ENCODE measurements at regions not wholly inside any gene's neighbourhood (a gene's known extent, or its start where the extent isn't known, plus 50 kb on each side); places are given as distances from the start of the nearest gene placed in this dataset.

DNA sequence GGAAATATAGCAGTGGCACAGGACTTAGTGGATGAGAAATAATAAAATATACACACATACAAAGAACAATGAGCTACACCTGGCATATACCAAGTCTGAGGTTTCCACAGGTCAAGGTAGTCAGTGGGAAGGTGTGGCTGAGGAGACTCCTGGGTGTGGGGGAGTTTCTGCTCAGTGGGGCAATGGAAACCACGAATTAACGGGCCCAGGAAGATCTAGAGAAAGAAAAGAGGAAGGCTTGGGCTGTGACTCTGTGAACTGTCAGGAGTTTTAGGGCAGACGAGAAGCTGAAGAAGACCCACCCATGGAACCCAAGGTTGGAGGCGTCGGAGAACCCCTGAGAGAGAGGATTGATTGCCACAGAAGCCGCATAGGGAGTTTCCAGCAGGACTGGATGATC lies 196.5 kb downstream of the HERPUD2 start:
- DNase-seq: no peak

GRCh38 chr7:35495844-35496243 lies 199.1 kb downstream of the HERPUD2 start:
- DNase-seq: no peak

DNA sequence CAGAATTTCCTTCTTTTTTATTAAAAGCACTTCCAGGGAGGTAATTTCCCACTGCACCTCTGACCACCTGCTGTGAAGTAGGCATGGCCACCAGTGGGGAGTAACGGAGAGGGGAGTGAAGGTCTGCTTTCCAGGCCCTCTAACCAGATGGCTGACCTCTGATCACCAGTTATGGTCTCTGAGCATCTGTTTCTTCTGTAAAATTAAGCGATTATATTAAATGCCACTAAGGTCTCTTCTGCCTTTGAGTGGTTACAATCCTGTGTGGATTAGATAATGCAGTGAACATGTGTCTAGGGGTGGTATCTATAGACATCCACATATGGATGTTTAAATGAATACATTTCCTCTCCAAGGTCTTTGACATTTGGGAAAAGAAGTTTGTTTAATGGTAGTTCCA lies 199.6 kb downstream of the HERPUD2 start:
- no peak for DNase-seq

DNA sequence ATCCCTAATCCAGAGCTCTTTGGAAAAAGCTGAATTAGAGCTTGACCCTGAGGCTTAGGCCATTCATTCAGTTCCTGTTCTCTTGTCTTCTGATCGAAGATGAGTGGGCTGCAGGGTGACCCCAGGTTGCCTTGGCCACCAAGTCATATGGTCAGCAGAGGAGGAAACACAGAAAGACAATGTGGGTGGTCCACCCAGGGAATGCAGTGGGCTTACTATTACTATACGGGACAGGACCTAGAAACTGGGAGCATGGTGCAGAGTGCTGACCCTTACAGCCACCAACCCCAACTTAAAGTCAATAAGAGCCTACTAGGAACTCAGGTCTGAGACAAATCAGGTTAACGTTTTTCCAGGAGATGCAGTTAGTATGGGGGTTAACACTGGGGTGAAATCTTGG lies 200.5 kb downstream of the HERPUD2 start:
- DNase-seq: no peak

GRCh38 chr7:35492451-35493175 lies 202.3 kb downstream of the HERPUD2 start:
- no peak for DNase-seq

DNA sequence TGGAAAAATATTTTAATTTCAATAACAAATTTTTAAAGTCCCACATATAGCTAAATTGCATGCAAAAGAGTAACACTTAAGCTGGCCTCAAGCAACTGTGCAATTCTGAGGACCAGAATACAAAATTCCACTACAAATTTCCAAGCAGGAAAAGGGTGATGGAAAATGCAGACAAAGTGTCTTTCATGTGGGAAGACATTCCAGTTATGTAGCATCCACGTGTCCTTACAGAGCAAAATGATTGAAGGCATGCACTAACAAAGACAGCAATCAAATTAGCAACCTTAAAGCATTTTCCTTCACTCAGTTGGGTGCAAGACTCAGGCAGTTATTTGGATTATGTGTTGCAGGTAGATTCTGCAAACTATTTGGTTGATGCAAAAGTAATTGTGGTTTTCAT lies 203.7 kb downstream of the HERPUD2 start:
- DNase-seq: no peak

- DNase-seq: no peak
Measured at GRCh38 chr7:35487841-35488240, 207.1 kb downstream of the HERPUD2 start.

GRCh38 chr7:35487402-35487801 lies 207.5 kb downstream of the HERPUD2 start:
- DNase-seq: no peak

DNA sequence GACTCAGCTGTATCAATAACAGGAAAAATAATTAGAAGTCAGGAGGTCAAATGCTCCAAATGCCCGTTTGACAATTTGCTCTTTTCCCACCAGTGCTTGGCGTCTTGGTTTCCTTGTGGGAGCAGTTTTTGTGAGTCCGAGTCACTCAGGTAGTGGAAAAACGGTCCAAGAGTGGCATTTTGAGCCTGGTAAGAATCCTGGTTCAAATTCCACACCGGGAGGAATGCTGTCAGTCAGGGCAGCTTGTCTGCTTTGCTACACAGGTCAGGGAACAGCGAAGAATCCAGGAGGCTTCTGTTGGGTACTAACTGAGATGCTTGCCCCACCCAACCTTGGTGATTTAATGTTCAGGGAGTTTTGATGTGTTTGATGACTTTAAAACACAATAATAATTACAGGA lies 209.5 kb downstream of the HERPUD2 start:
- DNase-seq: no peak

DNA sequence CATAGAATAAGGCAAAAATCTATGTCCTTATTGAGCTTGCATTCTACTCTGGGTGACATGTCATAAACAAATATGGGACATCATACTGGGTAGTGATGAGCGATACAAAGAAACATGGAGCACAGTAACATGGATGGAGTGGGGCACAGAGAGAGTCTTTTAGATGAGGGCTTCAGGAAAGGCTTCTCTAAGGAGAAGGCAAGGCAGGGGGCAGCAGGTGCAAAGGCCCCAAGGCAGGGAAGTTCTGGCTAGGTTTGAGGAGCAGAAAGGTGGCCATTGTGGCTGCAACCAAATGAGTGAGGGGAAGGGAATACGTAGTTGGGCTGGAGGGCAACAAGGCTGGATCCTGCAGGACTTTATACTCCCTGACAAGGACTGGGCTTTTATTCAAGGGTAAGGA lies 211.4 kb downstream of the HERPUD2 start:
- no peak for DNase-seq

DNA sequence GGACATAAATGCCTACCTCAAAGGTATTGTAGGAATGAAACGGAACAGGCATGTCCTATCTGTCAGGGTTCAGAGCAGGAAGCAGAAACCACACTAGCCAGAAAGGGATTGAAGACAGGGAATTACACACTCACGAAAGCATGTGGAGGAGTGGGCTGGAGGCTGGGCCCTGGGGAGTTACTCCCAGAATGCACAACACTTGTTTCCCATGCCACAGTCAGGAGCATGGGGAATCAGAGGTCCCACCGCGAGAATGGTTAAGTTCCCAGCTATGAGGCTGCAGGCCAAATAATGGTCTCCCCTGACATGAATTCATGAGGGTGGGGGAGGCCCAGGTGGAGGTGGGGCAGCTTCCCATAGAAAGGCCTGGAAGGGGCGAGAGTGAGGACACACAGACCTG lies 212.7 kb downstream of the HERPUD2 start:
- no peak for DNase-seq

GRCh38 chr7:35480806-35481205 lies 214.1 kb downstream of the HERPUD2 start:
- no peak for DNase-seq

- DNase-seq: no peak
Measured at GRCh38 chr7:35477609-35478008, 217.3 kb downstream of the HERPUD2 start.

DNA sequence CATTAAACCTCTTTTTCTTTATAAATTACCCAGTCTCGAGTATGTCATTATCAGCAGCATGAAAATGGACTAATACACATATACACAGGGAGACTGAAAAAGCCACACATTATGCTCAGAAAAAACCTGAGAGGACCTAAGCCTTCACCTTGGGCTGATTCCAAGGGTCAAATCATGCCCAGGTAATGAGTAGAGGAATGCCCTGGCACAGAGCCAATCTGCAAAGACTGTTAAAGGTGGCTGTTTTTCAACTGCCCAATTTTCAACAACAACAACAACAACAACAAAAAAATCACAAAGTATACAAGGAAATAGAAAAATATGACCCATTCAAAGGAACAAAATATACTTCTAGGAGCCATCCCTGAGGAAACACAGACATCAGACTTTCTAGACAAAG lies 220.2 kb upstream of the TBX20 start:
- DNase-seq: no peak

DNA sequence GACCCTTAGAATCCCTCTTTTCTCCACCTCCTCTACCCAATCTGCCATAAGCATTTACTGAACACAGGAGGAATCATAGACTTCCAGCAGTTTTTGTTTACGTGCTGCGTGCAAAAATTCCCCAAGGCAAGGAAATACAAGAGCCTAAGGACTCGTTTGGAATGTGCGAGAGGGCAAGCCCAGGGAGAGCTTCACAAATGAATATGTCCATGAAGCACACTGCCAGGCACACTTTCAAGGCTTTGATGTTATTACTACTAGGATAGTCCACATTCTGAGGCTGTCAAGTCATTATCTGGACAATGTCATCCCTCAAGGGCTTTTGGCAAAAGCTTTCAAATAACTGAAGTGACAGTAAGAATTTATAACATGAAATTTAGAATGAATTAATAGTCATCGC lies 214.7 kb upstream of the TBX20 start:
- no peak for DNase-seq

- DNase-seq: no peak
Measured at GRCh38 chr7:35467456-35467978, 213.6 kb upstream of the TBX20 start.

- DNase-seq: no peak
Measured at GRCh38 chr7:35465791-35466336, 212.0 kb upstream of the TBX20 start.

- DNase-seq: no peak
Measured at GRCh38 chr7:35463751-35464150, 209.9 kb upstream of the TBX20 start.

DNA sequence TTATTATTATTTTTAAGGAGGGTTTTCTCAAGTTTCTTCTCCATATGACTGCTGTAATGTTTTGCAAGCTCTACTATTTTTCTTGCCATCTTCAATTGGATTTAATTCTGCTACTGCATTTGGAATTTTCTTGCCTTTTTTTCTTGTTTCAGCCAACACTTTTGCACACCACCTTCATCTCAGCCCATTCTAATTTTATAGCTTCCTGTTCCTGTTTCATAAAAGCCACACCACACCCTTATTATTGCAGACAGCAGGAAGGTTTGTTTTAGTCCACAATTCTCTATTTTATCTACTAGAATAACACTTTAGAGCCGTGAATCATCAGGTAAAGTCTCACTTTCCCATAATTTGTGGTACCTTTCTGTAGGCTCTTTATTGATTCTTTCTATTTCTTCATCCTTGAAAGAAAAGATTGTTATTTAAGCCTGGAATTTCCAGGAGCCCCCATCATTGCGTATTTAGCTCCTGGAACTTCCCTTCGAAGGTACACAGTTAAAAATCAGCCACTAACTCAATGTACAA lies 209.3 kb upstream of the TBX20 start:
- DNase-seq: no peak

DNA sequence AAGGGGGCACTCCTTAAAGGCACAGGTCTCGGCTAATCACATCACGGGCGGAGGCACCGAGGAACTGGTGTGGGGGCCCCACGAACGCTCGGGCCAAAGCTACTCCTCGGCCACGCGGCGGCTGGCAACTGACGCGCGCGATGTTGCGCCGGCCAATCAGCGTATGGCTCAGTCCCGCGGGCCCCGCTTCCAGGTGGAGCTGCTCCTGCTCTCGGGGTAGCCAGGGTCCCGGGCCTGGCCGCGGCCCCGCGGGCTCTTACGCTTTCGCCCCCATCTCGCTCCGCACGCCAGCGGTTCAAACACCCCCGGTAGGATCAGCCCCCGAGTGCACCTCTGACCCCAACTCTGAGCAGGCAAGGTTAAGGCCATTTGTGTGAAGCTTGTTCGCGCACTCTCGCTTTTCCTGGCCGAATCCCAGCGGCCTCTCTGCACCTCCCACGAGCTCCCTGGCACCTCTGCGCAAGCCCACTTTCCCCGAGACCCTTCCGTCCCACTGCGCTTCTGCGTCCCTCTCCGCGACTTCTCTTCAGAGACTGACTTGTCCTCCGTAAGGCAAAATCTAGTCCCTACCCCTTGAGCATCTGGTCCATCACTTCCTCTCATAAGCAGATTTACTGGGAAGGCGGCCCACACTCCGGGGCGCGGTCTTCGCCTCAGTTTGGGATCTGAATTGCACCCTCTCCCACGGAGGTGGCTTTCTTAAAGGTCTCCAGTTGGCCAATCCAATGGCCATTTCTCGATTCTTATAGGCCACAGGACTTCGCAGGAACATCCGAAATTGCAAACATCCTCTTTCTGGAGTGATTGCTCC lies 200.9 kb upstream of the TBX20 start:
- DNase-seq: no peak

GRCh38 chr7:35450456-35451214 lies 196.7 kb upstream of the TBX20 start:
- no peak for DNase-seq

- DNase-seq: no peak
Measured at GRCh38 chr7:35448486-35448885, 194.6 kb upstream of the TBX20 start.

GRCh38 chr7:35446091-35446490 lies 192.2 kb upstream of the TBX20 start:
- DNase-seq: no peak
